ENCODE measurements at regions not wholly inside any gene's neighbourhood (a gene's known extent, or its start where the extent isn't known, plus 50 kb on each side); places are given as distances from the start of the nearest gene placed in this dataset.

DNA sequence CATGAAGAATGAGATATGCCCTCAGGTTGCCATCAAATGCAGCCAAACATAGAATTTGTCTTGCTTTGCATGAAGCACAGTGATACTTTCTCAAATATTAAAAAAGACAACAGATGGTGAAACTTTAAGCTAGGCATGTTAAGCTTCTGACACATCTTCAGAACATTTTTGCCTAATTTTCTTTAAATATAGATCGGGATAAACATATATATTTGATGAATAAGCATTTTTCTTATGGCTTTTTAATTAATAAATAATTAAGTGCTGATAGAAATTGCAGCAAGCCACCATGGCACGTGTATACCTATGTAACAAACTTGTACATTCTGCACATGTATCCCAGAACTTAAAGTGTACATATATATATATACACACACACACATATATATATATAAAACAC is 831.2 kb upstream of the PCDH10 start:
- Histone ChIP-seq H3K9me3 (ENCODE audit: insufficient read depth, low read length) (no peaks in the 10 kb centered on the region), H3K79me2 (ENCODE audit: insufficient read depth, low read length) (no peaks in the 10 kb centered on the region), H3K27me3 (ENCODE audit: low read length) (no peaks in the 10 kb centered on the region), H4K20me1 (ENCODE audit: low read depth, low read length) (no peaks in the 10 kb centered on the region), H3K9me2 (replicated peaks; ENCODE audit: insufficient read depth, low read length) (no peaks in the 10 kb centered on the region), H2AFZ (ENCODE audit: low read depth, low read length, severe bottlenecking) (no peak overlapping the region), H3K27ac (ENCODE audit: low read depth, low read length) (no peak overlapping the region), H3K9ac (ENCODE audit: low read length) (no peak overlapping the region), H3K4me2 (ENCODE audit: low read depth, low read length, poor library complexity, severe bottlenecking) (no peak overlapping the region), H3K4me3 (ENCODE audit: insufficient read depth, low read length, poor library complexity, severe bottlenecking) (no peak overlapping the region), H3K36me3 (ENCODE audit: low read length) (no peaks in the 10 kb centered on the region), H3F3A (ENCODE audit: insufficient read depth) (no peaks in the 10 kb centered on the region)
- TF ChIP-seq, protein P1, sequence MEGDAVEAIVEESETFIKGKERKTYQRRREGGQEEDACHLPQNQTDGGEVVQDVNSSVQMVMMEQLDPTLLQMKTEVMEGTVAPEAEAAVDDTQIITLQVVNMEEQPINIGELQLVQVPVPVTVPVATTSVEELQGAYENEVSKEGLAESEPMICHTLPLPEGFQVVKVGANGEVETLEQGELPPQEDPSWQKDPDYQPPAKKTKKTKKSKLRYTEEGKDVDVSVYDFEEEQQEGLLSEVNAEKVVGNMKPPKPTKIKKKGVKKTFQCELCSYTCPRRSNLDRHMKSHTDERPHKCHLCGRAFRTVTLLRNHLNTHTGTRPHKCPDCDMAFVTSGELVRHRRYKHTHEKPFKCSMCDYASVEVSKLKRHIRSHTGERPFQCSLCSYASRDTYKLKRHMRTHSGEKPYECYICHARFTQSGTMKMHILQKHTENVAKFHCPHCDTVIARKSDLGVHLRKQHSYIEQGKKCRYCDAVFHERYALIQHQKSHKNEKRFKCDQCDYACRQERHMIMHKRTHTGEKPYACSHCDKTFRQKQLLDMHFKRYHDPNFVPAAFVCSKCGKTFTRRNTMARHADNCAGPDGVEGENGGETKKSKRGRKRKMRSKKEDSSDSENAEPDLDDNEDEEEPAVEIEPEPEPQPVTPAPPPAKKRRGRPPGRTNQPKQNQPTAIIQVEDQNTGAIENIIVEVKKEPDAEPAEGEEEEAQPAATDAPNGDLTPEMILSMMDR (IDR thresholded peaks at IDR 0.05; ENCODE audit: insufficient read depth, low read length, poor library complexity, severe bottlenecking) = no peak
- no peak for TF ChIP-seq EZH2phosphoT487 (conservative IDR thresholded peaks at IDR 0.05; ENCODE audit: low read length)

DNA sequence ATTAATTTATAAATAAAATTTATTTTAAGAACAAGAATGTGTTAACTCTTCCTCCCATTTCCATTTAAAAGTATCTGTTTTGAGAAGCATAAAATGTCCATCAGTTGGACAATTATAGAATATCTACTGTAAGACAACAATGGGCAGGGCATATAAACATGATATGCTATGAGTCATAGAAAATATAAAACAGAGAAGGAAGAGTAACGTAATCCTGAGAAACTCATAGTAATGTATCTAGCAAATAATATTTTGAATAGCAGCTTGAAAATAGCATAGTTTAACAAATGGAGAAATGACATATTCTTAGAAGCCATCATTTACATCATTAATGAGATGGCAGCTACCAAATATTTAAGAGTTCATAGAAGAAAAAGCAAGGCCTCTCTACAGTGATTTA is 820.3 kb upstream of the PCDH10 start:
- Histone ChIP-seq H2AFZ (ENCODE audit: low read depth, low read length, severe bottlenecking) (no peak overlapping the region), H3K79me2 (ENCODE audit: insufficient read depth, low read length) (no peaks in the 10 kb centered on the region), H3K27ac (ENCODE audit: low read depth, low read length) (no peak overlapping the region), H3F3A (ENCODE audit: insufficient read depth) (no peaks in the 10 kb centered on the region), H3K4me3 (ENCODE audit: insufficient read depth, low read length, poor library complexity, severe bottlenecking) (no peak overlapping the region), H3K9ac (ENCODE audit: low read length) (no peak overlapping the region), H3K9me2 (replicated peaks; ENCODE audit: insufficient read depth, low read length) (no peaks in the 10 kb centered on the region), H3K9me3 (ENCODE audit: insufficient read depth, low read length) (no peaks in the 10 kb centered on the region), H3K27me3 (ENCODE audit: low read length) (no peaks in the 10 kb centered on the region), H3K4me2 (ENCODE audit: low read depth, low read length, poor library complexity, severe bottlenecking) (no peak overlapping the region), H3K36me3 (ENCODE audit: low read length) (no peaks in the 10 kb centered on the region), H4K20me1 (ENCODE audit: low read depth, low read length) (no peaks in the 10 kb centered on the region)
- TF ChIP-seq, protein P1 (IDR thresholded peaks at IDR 0.05; ENCODE audit: insufficient read depth, low read length, poor library complexity, severe bottlenecking) = no peak
- no peak for TF ChIP-seq EZH2phosphoT487 (conservative IDR thresholded peaks at IDR 0.05; ENCODE audit: low read length)

DNA sequence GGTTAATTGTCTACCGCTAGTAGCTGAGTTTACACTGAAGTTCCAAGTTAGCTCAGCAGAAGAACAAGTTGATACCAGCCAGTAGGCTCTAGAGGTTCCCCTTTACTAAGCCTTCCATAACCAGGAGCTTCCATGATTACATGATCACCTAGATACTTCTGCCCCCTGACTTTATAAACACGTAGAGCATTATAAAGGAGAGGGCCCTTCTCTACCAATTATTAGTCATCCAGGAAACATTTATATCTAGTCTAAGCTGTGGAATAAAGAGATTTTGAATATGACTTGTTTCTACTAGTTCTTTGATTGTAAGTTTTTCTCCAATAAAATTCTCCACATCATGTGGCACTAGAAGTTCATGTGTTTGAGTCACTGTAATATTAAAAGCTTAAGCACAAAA is 818.1 kb upstream of the PCDH10 start:
- TF ChIP-seq EZH2phosphoT487 (conservative IDR thresholded peaks at IDR 0.05; ENCODE audit: low read length) = no peak
- TF ChIP-seq, protein P1 (IDR thresholded peaks at IDR 0.05; ENCODE audit: insufficient read depth, low read length, poor library complexity, severe bottlenecking) = no peak
- Histone ChIP-seq H2AFZ (ENCODE audit: low read depth, low read length, severe bottlenecking) (no peak overlapping the region), H3K9ac (ENCODE audit: low read length) (no peak overlapping the region), H3K36me3 (ENCODE audit: low read length) (no peaks in the 10 kb centered on the region), H3K27me3 (ENCODE audit: low read length) (no peaks in the 10 kb centered on the region), H3K9me2 (replicated peaks; ENCODE audit: insufficient read depth, low read length) (no peaks in the 10 kb centered on the region), H3K4me2 (ENCODE audit: low read depth, low read length, poor library complexity, severe bottlenecking) (no peak overlapping the region), H3K27ac (ENCODE audit: low read depth, low read length) (no peak overlapping the region), H3K4me3 (ENCODE audit: insufficient read depth, low read length, poor library complexity, severe bottlenecking) (no peak overlapping the region), H3K9me3 (ENCODE audit: insufficient read depth, low read length) (no peaks in the 10 kb centered on the region), H4K20me1 (ENCODE audit: low read depth, low read length) (no peaks in the 10 kb centered on the region), H3F3A (ENCODE audit: insufficient read depth) (no peaks in the 10 kb centered on the region), H3K79me2 (ENCODE audit: insufficient read depth, low read length) (no peaks in the 10 kb centered on the region)

All from SU-DHL-6 (cell line).